HFF-Myc (cell line): ENCODE measurements at regions not wholly inside any gene's neighbourhood (a gene's known extent, or its start where the extent isn't known, plus 50 kb on each side); places are given as distances from the start of the nearest gene placed in this dataset.

Experiments
- DNase-seq: peaks from one replicate; pipeline ENCODE4 v3.0.0-alpha.2; 2011; ENCODE audit warnings: low read depth; ENCODE audit errors: extremely low read depth
- H3K4me3 ChIP-seq: replicated peaks from 2 replicates; pipeline ENCODE4 v1.5.1; 2011; ENCODE audit warnings: low read depth, mild to moderate bottlenecking, control low read depth, low read length
- CTCF ChIP-seq: IDR thresholded peaks from 2 replicates; pipeline ENCODE4 v1.5.1; 2012; ENCODE audit warnings: mild to moderate bottlenecking, low read depth, low read length, control low read depth; ENCODE audit errors: missing control alignments

- DNase-seq: no peak
- H3K4me3 ChIP-seq: no peak overlapping the region
- TF ChIP-seq CTCF: no peak
Measured at GRCh38 chr3:34567266-34567665, 768.8 kb downstream of the PDCD6IP start.

GRCh38 chr3:34568766-34569165 is 770.3 kb downstream of the PDCD6IP start:
- TF ChIP-seq CTCF: no peak
- DNase-seq: no peak
- H3K4me3 ChIP-seq: no peak overlapping the region

GRCh38 chr3:34569437-34569836 is 771.0 kb downstream of the PDCD6IP start:
- TF ChIP-seq CTCF: no peak
- DNase-seq: no peak
- no peak overlapping the region for H3K4me3 ChIP-seq

GRCh38 chr3:34570916-34571705 is 772.7 kb downstream of the PDCD6IP start:
- no peak overlapping the region for H3K4me3 ChIP-seq
- TF ChIP-seq CTCF: no peak
- no peak for DNase-seq

GRCh38 chr3:34571714-34572113 is 773.3 kb downstream of the PDCD6IP start:
- TF ChIP-seq CTCF: no peak
- H3K4me3 ChIP-seq: no peak overlapping the region
- no peak for DNase-seq

- H3K4me3 ChIP-seq: no peak overlapping the region
- no peak for TF ChIP-seq CTCF
- no peak for DNase-seq
Measured at GRCh38 chr3:34575776-34576175, 777.3 kb downstream of the PDCD6IP start.

GRCh38 chr3:34582055-34582454 is 783.6 kb downstream of the PDCD6IP start:
- no peak for DNase-seq
- no peak for TF ChIP-seq CTCF
- no peak overlapping the region for H3K4me3 ChIP-seq
